ENCODE measurements at regions not wholly inside any gene's neighbourhood (a gene's known extent, or its start where the extent isn't known, plus 50 kb on each side); places are given as distances from the start of the nearest gene placed in this dataset.
A peak's percentile ranks its signal among the peaks of the same experiment; 100 is the strongest.
"Not testable (repeated sequence)": the region's sequence is repeated elsewhere in the genome, so short reads cannot be mapped to it uniquely, and the experiment has no call there.

GRCh38 chr9:124122813-124123462 lies 111.4 kb downstream of the LHX2 start:
- TF ChIP-seq HDGF (IDR thresholded peaks at IDR 0.05; ENCODE audit: borderline replicate concordance) (no peak), FOXA1 (IDR thresholded peaks at IDR 0.05) (no peak), CTBP1 (IDR thresholded peaks at IDR 0.05; ENCODE audit: borderline replicate concordance) (no peak)
- ChIA-PET CTCF (no interaction called here), POLR2A (no interaction called here)
- no peak for DNase-seq (ENCODE audit: extremely low spot score)

GRCh38 chr9:124123621-124124020 lies 112.1 kb downstream of the LHX2 start:
- CTCF ChIA-PET; DNase-seq (ENCODE audit: extremely low spot score); POLR2A ChIA-PET: not testable (repeated sequence)

DNA sequence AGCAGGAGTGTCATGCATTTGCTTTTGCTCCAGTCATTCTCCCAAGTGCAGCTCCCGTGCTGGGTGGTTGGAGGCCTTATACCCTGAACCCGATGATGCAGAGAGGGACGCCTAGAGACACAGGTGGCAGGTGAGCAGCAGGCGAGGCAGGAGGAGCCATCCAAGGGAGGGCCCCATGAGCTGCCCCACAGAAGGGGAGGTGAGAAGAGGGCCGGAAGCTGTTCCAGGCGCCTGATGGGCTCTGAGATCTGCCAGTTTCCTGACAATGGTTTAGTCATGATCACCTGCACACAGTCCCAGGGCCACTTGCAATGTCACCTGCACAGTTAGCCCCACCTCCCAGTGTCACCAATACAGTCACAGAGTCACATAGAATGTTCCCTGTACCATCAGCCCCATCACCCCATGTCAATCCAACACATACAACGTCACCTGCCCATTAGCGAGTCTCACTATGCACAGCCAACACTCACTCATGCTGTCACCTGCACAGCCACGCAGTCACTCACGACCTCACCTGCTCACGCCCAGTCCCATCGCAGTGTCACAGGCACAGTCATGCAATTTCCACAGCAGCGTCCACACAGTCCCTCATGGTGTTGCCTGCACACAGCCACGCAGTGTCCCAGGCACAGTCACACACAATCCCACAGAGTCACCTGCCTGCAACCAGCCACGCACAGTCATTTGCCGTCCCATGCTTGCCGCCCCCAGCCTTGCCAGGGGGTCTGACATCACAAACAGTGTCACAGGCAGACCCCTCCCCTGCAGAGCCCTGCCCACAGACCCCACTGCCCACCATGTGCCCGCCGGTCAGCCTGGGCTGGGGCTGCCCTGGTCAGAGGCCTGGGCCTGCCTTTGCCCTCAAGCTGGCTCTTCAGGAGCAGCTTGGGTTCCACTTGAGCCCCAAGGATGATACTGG lies 113.4 kb downstream of the LHX2 start:
- TF ChIP-seq FOXM1 (IDR thresholded peaks at IDR 0.05; ENCODE audit: borderline replicate concordance) (no peak), CTBP1 (IDR thresholded peaks at IDR 0.05; ENCODE audit: borderline replicate concordance) (no peak), SUZ12 (IDR thresholded peaks at IDR 0.05) (no peak), FOXK2 (IDR thresholded peaks at IDR 0.05) (no peak), ELF4 (IDR thresholded peaks at IDR 0.05) (no peak), BHLHE40 (IDR thresholded peaks at IDR 0.05; ENCODE audit: borderline replicate concordance) (no peak), HDGF (IDR thresholded peaks at IDR 0.05; ENCODE audit: borderline replicate concordance) (no peak), FOXA1 (IDR thresholded peaks at IDR 0.05) (no peak), LEF1 (IDR thresholded peaks at IDR 0.05; ENCODE audit: borderline replicate concordance) (no peak), L3MBTL2 (conservative IDR thresholded peaks at IDR 0.05) (no peak), ARNT (IDR thresholded peaks at IDR 0.05) (no peak)
- DNase-seq (ENCODE audit: extremely low spot score): no peak
- POLR2A ChIA-PET: no interaction called here
- CTCF ChIA-PET: no interaction called here

GRCh38 chr9:124125651-124125977 lies 114.0 kb downstream of the LHX2 start:
- CTCF ChIA-PET: interaction anchor here (1.3 kb wide), 1 partner anchor 195 kb away, joined by 5 read pairs; no protein-coding TSS in a partner anchor
- DNase-seq (ENCODE audit: extremely low spot score): no peak
- no peak for TF ChIP-seq LEF1 (IDR thresholded peaks at IDR 0.05; ENCODE audit: borderline replicate concordance)
- TF ChIP-seq FOXK2 (IDR thresholded peaks at IDR 0.05): no peak
- TF ChIP-seq FOXM1 (IDR thresholded peaks at IDR 0.05; ENCODE audit: borderline replicate concordance): no peak
- no peak for TF ChIP-seq FOXA1 (IDR thresholded peaks at IDR 0.05)
- no peak for TF ChIP-seq ARNT (IDR thresholded peaks at IDR 0.05)
- TF ChIP-seq, protein P1, sequence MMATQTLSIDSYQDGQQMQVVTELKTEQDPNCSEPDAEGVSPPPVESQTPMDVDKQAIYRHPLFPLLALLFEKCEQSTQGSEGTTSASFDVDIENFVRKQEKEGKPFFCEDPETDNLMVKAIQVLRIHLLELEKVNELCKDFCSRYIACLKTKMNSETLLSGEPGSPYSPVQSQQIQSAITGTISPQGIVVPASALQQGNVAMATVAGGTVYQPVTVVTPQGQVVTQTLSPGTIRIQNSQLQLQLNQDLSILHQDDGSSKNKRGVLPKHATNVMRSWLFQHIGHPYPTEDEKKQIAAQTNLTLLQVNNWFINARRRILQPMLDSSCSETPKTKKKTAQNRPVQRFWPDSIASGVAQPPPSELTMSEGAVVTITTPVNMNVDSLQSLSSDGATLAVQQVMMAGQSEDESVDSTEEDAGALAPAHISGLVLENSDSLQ (IDR thresholded peaks at IDR 0.05): no peak
- TF ChIP-seq CTBP1 (IDR thresholded peaks at IDR 0.05; ENCODE audit: borderline replicate concordance): no peak
- no peak for TF ChIP-seq BHLHE40 (IDR thresholded peaks at IDR 0.05; ENCODE audit: borderline replicate concordance)
- no peak for TF ChIP-seq HDGF (IDR thresholded peaks at IDR 0.05; ENCODE audit: borderline replicate concordance)
- TF ChIP-seq SP1 (IDR thresholded peaks at IDR 0.05): no peak
- no peak for TF ChIP-seq ZNF384 (IDR thresholded peaks at IDR 0.05)
- no peak for TF ChIP-seq ELF4 (IDR thresholded peaks at IDR 0.05)
- TF ChIP-seq TARDBP (IDR thresholded peaks at IDR 0.05): no peak
- no peak for TF ChIP-seq NFRKB (IDR thresholded peaks at IDR 0.05)
- no peak for TF ChIP-seq SUZ12 (IDR thresholded peaks at IDR 0.05)
- POLR2A ChIA-PET: no interaction called here

DNA sequence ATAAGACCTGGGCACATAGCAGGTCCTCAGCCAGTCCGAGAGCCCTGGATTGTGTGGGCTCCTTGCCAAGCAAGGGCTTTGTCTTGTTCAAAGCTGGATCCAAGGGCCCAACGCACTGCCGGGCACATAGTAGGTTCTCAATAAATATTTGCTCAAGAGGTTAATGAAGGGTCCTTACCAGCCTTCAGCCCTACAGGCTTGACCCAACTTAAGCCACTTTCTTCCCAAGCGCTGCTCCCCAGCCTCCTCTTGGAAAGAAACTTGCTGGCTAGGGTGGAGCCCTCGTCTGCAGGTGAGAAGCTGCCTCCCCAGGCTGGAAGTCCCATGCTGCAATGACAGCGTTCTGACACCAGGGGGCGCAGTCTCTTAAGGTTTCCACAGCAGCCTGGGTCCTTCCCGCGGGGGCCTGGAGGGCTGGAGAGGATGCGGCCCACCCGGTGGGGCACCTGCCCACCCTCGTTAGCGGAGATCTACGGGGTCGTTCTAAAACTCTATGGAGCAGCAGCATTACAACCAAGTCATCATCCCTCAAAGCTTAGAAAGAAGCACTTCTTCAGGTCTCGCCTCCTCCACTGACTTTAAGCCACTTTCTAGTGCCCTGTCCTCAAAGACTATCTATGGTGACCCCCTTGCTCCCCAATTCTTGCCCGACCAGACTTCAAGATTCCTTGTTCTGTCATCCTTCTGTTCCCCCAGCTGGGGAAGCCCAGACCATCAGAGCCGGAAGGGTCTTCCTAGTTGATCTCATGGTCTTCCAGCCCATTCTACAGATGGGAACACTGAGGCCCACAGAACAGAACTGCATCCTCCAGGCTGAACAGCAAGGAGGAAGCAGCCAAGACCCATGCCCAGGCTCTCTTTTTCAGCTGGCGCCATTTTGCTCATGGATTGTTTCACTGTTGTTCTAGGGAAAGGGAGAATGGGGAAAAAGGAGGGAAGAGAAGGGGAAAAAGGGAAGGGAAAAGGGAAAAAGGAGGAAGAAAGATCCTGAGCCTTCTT lies 115.4 kb downstream of the LHX2 start:
- DNase-seq (ENCODE audit: extremely low spot score): peak; percentile 83
- POLR2A ChIA-PET: no interaction called here
- TF ChIP-seq TARDBP (IDR thresholded peaks at IDR 0.05) (no peak), SUZ12 (IDR thresholded peaks at IDR 0.05) (no peak), FOXM1 (IDR thresholded peaks at IDR 0.05; ENCODE audit: borderline replicate concordance) (no peak), ELF4 (IDR thresholded peaks at IDR 0.05) (no peak), CTBP1 (IDR thresholded peaks at IDR 0.05; ENCODE audit: borderline replicate concordance) (no peak), FOXK2 (IDR thresholded peaks at IDR 0.05) (no peak), SP1 (IDR thresholded peaks at IDR 0.05) (no peak), HDGF (IDR thresholded peaks at IDR 0.05; ENCODE audit: borderline replicate concordance) (no peak)
- CTCF ChIA-PET: interaction anchor here (0.7 to 1.4 kb wide), 10 partner anchors 10 to 581 kb away, joined by 3 to 5 read pairs (median 3); no protein-coding TSS in a partner anchor

DNA sequence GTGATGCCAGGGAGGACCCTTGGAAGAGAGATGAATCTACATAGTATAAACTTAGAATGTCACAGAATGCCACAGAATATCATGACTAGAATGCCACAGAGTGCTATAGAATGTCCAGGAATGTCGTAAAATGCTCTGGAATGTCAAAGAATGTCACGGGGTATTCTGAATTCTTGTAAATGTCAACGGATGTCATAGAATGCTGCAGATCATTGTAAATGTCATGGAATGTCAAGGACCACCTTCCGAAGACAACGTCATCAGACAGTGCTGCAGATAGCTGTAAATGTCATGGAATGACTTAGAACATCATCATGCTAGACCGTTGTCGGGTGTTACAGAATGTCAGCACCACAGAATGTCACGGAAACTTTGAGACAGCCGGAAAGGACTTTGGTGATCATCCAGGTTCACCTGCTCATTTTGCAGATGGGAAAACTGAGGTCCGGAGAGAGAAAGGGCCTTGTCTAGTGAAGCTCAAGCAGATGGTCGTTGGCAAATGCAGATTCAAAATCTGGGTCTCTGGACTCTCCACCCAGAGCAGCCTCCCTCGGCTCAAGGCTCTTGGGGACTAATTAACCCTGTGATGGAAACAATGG lies 117.1 kb downstream of the LHX2 start:
- TF ChIP-seq, protein P1 (IDR thresholded peaks at IDR 0.05): 0 out of 2 replicates have a peak, but pooled peaks have one; percentile 5
- TF ChIP-seq FOXA1 (IDR thresholded peaks at IDR 0.05): no peak
- CTCF ChIA-PET: no interaction called here

More for the DNA sequence above, 117.1 kb downstream of the LHX2 start:
- POLR2A ChIA-PET: no interaction called here
- DNase-seq (ENCODE audit: extremely low spot score): no peak

All from HEK293T (cell line).